HG03442 (cell line): ENCODE measurements at regions not wholly inside any gene's neighbourhood (a gene's known extent, or its start where the extent isn't known, plus 50 kb on each side); places are given as distances from the start of the nearest gene placed in this dataset.
A peak's percentile ranks its signal among the peaks of the same experiment; 100 is the strongest.

Experiments used
- ATAC-seq: cut with Tn5 transposase; IDR thresholded peaks from one replicate; pipeline ENCODE4 v1.9.1; 2021; ENCODE audit warnings: mild to moderate bottlenecking, moderate library complexity; ENCODE audit not compliant: unreplicated experiment

DNA sequence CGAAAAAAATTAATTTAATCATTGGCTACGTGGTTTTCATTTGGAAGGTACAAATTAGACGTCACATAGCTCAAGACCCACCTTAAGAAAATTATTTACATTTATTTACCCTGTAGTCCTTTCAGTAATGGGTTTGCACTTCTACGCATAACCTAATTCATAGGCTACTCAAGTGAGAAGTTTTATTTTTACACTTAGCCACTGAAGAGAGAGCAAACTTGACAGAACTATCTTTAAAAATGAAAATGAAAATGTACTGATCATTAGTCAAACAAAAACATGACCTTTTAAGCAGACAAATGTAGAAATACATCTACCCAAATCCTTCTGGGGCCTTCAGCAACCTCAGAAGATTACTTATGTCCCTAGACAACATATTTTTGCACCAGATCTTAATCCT is 269.4 kb upstream of the TTC14 start:
- ATAC-seq, result peak; percentile 68

DNA sequence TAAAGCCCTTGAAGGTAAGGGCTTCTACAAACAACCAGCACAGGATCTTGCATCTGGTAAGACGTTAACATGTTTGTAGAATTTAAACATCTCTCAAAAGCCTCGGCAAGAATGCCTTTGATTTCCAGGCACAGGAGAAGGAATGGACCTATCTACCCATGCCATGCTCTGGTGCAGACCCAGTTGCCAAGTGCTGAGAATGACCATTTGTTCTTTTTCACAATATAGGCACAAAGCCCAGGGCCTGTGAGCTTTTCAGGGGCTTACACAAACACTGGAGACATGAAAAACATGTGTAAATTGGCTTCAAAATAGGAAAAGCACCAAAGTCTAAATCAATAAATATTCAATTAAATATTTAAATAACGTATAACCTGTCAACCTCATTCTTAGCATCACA is 266.9 kb upstream of the TTC14 start:
- no peak for ATAC-seq

DNA sequence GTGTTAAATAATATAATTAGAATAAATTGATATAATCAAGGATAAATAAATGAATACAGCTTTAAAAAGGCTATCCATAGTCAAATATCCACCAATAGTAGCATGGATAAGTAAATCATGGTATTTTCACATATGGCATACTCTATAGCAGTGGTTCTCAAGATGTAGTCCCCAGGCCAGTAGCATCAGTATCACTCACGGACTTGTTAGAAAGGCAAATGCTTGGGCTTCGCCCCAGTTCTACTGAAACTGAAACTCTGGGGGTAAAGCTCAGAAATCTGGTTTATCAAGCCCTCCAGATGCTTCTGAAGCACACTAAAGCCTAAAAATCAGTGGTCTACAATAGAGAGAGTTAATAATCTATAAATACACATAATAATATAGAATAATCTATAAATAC is 261.6 kb upstream of the TTC14 start:
- no peak for ATAC-seq

DNA sequence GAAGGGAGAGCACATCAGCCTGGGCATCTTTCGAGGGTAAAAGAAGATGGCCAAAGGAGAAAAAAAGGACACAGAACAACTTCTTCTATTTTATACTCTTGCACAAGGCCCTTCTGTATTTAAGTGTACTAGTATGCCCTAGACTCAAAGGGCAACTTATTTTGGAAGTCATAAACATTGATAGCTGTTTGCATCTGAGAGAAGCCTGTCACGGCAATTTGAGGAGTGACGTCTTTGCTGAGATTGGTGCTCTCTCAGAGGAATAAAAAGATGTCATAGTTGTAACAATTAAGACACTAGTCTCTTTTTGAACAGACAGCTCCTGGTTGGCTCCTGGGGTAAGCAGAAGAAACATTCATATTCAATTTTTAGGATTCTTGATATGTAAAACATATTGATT is 260.4 kb upstream of the TTC14 start:
- ATAC-seq, result no peak

- ATAC-seq, result no peak
Measured at GRCh38 chr3:180351601-180352000, 250.4 kb upstream of the TTC14 start.

GRCh38 chr3:180352261-180352660 is 249.7 kb upstream of the TTC14 start:
- no peak for ATAC-seq

DNA sequence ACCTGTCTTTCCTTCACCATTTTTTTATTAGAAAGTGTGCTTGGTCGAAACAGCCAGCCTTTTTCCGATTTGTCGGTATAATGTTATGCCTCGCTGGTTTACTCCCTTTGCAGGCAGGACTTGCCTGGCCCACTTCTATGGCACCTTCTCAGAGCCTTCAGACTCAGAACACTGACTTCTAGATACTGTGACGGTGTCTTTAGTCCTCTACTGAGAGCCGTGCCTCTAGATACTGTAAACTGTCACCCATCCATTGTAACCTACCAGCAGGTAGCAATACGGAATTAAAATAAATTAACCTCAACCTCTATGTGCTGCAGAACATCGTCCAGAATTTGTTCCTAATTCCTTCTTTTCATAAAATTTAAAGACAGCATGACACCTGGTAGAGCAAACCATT is 247.7 kb upstream of the TTC14 start:
- ATAC-seq, result no peak

DNA sequence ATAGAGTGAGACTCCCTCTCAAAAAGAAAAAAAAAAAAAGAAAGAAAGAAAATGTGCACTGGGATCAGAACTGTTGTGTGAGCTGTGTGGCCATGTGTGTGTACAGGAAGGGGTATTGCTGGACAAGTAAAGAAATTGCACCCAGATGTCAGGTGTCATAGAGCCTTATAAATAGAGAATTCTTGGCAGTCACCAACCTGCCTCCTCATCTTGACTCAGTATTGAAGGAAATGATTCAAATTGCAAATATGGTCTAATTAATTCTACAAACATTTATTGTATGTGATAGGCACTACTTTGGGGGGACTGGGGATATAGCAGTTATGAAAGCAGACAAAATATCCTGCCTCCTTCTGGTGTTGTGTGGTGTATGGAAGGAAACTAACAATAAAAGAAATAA is 243.8 kb upstream of the TTC14 start:
- ATAC-seq, result no peak

GRCh38 chr3:180359061-180359952 is 242.7 kb upstream of the TTC14 start:
- no peak for ATAC-seq

- no peak for ATAC-seq
Measured at GRCh38 chr3:180359953-180360279, 242.0 kb upstream of the TTC14 start.

- no peak for ATAC-seq
Measured at GRCh38 chr3:180362081-180362480, 239.9 kb upstream of the TTC14 start.

DNA sequence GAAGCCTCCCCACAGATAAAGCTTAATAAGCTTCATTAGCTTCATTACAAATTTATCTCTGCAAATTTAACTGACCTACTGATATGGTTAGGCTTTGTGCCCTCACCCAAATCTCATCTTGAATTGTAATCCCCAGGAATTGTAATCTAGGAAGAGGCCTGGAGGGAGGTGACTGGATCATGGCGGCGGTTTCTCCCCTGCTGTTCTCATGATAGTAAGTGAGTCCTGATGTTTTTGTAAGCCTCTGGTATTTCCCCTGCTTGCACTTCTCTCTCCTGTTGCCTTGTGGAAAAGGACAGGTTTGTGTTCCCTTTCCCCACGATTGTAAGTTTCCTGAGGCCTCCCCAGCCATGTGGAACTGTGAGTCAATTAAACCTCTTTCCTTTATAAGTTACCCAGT is 226.1 kb upstream of the TTC14 start:
- no peak for ATAC-seq

DNA sequence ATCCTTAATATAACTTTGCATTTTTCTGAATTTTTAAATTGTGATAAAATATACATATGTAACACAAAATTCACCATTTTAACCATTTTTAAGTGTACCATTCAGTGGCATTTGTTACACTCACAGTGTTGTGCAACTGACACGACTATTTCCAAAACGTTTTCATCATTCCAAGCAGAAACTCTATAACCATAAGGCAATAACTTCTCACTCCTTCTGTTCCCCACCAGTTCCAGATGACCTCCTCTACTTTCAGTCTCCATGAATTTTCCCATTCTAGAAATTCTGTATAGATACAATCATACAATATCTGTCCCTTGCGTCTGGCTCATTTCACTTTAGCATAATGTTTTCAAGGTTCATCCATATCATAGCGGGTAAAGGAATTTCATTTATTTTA is 223.5 kb upstream of the TTC14 start:
- ATAC-seq, result no peak

GRCh38 chr3:180382638-180383180 is 219.3 kb upstream of the TTC14 start:
- no peak for ATAC-seq

- no peak for ATAC-seq
Measured at GRCh38 chr3:180383332-180384020, 218.5 kb upstream of the TTC14 start.

- ATAC-seq, result no peak
Measured at GRCh38 chr3:180390313-180390712, 211.7 kb upstream of the TTC14 start.

- no peak for ATAC-seq
Measured at GRCh38 chr3:180391001-180391400, 211.0 kb upstream of the TTC14 start.

DNA sequence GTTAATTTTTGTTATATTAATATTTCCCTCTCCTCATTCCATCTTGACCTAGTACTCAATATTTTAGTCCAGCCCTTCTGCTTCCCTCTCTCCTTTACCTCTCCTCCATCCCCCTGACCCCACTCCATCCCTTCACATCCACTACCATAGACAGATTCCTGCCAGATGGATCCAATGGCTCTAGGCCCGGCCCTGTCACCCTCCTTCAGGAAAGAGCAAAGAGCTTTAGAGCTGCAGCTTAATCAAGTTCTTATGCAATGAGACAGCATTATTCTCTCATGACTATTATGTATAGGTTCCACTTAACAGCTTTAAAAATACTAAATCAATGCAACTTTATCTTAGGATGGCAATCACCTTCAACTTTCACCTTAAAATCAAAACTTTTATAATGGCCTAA is 200.7 kb upstream of the TTC14 start:
- no peak for ATAC-seq

- ATAC-seq, result no peak
Measured at GRCh38 chr3:180402471-180403073, 199.4 kb upstream of the TTC14 start.

GRCh38 chr3:180403156-180403555 is 198.8 kb upstream of the TTC14 start:
- no peak for ATAC-seq

GRCh38 chr3:180408654-180409053 is 193.3 kb upstream of the TTC14 start:
- ATAC-seq, result peak; percentile 38

GRCh38 chr3:180409170-180409569 is 192.8 kb upstream of the TTC14 start:
- ATAC-seq, result no peak
